ENCODE measurements at regions not wholly inside any gene's neighbourhood (a gene's known extent, or its start where the extent isn't known, plus 50 kb on each side); places are given as distances from the start of the nearest gene placed in this dataset.

DNA sequence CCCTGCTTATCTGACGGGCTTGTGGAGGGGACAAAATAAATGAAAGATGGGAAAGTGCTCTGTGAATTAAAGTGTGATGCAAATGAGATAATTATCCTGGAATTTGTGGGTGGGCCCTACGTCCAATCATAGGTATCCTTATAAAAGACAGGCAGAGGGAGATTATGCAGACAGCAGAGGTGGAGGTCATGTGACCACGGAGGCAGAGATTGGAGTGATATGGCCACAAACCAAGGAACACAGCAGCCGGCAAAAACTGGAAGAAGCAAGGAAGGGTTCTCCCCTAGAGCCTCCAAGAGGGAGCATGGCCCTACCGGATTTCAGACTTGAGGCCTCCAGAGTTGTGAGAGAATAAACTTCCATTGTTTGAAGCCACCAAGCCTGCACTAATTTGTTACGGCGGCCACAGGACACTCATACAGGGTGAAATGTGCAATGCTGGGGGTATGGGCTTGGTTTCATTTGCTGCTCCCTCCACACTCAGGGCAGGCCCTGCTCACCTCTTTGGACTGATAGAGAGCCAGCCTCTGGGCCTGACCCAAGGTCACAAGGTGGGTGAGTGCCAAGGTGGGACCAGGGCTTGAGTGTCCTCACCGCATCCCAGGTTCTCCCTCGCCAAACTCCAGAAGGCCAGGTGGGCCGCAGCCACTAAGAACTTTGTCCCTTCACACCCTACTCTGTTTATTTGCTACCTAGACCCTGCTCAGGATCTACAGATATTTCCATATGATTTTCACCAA lies 149.6 kb upstream of the TNRC6C start:
- no peak overlapping the region for H3K4me3 ChIP-seq (ENCODE audit: insufficient read depth, low read length, poor library complexity, severe bottlenecking)

DNA sequence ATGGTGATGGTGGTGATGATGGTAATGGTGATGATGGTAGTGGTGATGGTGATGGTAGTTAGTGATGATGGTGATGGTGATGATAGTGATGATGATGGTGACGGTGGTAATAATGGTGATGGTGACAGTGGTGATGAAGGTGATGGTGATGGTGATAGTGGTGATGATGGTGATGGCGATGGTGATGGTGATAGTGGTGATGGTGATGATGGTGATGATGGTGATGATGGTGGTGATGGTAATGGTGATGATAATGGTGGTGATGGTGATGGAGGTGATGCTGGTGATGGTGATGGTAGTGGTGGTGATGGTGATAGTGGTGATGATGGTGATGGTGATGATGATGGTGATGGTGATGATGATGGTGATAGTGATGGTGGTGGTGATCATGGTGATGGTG lies 148.7 kb upstream of the TNRC6C start:
- no peak for TF ChIP-seq EZH2phosphoT487 (conservative IDR thresholded peaks at IDR 0.05; ENCODE audit: low read length)
- TF ChIP-seq, protein P1, sequence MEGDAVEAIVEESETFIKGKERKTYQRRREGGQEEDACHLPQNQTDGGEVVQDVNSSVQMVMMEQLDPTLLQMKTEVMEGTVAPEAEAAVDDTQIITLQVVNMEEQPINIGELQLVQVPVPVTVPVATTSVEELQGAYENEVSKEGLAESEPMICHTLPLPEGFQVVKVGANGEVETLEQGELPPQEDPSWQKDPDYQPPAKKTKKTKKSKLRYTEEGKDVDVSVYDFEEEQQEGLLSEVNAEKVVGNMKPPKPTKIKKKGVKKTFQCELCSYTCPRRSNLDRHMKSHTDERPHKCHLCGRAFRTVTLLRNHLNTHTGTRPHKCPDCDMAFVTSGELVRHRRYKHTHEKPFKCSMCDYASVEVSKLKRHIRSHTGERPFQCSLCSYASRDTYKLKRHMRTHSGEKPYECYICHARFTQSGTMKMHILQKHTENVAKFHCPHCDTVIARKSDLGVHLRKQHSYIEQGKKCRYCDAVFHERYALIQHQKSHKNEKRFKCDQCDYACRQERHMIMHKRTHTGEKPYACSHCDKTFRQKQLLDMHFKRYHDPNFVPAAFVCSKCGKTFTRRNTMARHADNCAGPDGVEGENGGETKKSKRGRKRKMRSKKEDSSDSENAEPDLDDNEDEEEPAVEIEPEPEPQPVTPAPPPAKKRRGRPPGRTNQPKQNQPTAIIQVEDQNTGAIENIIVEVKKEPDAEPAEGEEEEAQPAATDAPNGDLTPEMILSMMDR (IDR thresholded peaks at IDR 0.05; ENCODE audit: insufficient read depth, low read length, poor library complexity, severe bottlenecking) = no peak
- H3F3A ChIP-seq (ENCODE audit: insufficient read depth) = no peaks in the 10 kb centered on the region
- H3K27me3 ChIP-seq (ENCODE audit: low read length) = no peaks in the 10 kb centered on the region
- no peaks in the 10 kb centered on the region for H4K20me1 ChIP-seq (ENCODE audit: low read depth, low read length)
- no peaks in the 10 kb centered on the region for H3K9me2 ChIP-seq (replicated peaks; ENCODE audit: insufficient read depth, low read length)
- no peaks in the 10 kb centered on the region for H3K9me3 ChIP-seq (ENCODE audit: insufficient read depth, low read length)
- no peaks in the 10 kb centered on the region for H3K79me2 ChIP-seq (ENCODE audit: insufficient read depth, low read length)
- H3K27ac ChIP-seq (ENCODE audit: low read depth, low read length) = no peak overlapping the region
- no peak overlapping the region for H3K4me2 ChIP-seq (ENCODE audit: low read depth, low read length, poor library complexity, severe bottlenecking)
- no peak overlapping the region for H2AFZ ChIP-seq (ENCODE audit: low read depth, low read length, severe bottlenecking)
- H3K4me3 ChIP-seq (ENCODE audit: insufficient read depth, low read length, poor library complexity, severe bottlenecking) = no peak overlapping the region
- no peak overlapping the region for H3K9ac ChIP-seq (ENCODE audit: low read length)
- no peaks in the 10 kb centered on the region for H3K36me3 ChIP-seq (ENCODE audit: low read length)

More for the DNA sequence above, 149.6 kb upstream of the TNRC6C start:
- Histone ChIP-seq H3K9me2 (replicated peaks; ENCODE audit: insufficient read depth, low read length) (no peaks in the 10 kb centered on the region), H3K36me3 (ENCODE audit: low read length) (no peaks in the 10 kb centered on the region), H3K9ac (ENCODE audit: low read length) (no peak overlapping the region), H3F3A (ENCODE audit: insufficient read depth) (no peaks in the 10 kb centered on the region), H2AFZ (ENCODE audit: low read depth, low read length, severe bottlenecking) (no peak overlapping the region), H3K4me2 (ENCODE audit: low read depth, low read length, poor library complexity, severe bottlenecking) (no peak overlapping the region), H3K9me3 (ENCODE audit: insufficient read depth, low read length) (no peaks in the 10 kb centered on the region), H3K79me2 (ENCODE audit: insufficient read depth, low read length) (no peaks in the 10 kb centered on the region), H3K27me3 (ENCODE audit: low read length) (no peaks in the 10 kb centered on the region), H4K20me1 (ENCODE audit: low read depth, low read length) (no peaks in the 10 kb centered on the region), H3K27ac (ENCODE audit: low read depth, low read length) (no peak overlapping the region)
- TF ChIP-seq, protein P1 (IDR thresholded peaks at IDR 0.05; ENCODE audit: insufficient read depth, low read length, poor library complexity, severe bottlenecking) = no peak
- no peak for TF ChIP-seq EZH2phosphoT487 (conservative IDR thresholded peaks at IDR 0.05; ENCODE audit: low read length)

DNA sequence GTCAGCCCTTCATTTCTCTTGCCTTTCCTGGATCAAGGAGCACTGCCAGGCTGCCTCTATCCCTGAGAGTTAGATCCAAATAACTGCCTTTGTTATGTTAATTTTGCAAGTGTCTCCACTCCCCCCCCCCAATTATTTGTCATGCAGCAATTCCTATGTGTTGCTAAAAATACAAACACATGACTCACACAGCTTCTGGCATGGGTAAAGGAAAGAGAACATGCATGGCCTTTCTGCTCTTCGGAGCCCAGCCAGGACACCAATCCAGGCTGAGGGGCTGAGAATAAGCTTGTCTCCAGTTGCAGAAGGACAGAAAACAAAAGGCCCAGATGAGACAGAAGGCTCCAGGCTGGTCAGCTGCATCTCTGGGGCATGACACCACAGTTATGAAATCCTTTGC lies 148.0 kb upstream of the TNRC6C start:
- Histone ChIP-seq H2AFZ (ENCODE audit: low read depth, low read length, severe bottlenecking) (no peak overlapping the region), H3K9me2 (replicated peaks; ENCODE audit: insufficient read depth, low read length) (no peaks in the 10 kb centered on the region), H3K9ac (ENCODE audit: low read length) (no peak overlapping the region), H4K20me1 (ENCODE audit: low read depth, low read length) (no peaks in the 10 kb centered on the region), H3K27ac (ENCODE audit: low read depth, low read length) (no peak overlapping the region), H3K9me3 (ENCODE audit: insufficient read depth, low read length) (no peaks in the 10 kb centered on the region), H3K4me3 (ENCODE audit: insufficient read depth, low read length, poor library complexity, severe bottlenecking) (no peak overlapping the region), H3K36me3 (ENCODE audit: low read length) (no peaks in the 10 kb centered on the region), H3F3A (ENCODE audit: insufficient read depth) (no peaks in the 10 kb centered on the region), H3K79me2 (ENCODE audit: insufficient read depth, low read length) (no peaks in the 10 kb centered on the region), H3K4me2 (ENCODE audit: low read depth, low read length, poor library complexity, severe bottlenecking) (no peak overlapping the region), H3K27me3 (ENCODE audit: low read length) (no peaks in the 10 kb centered on the region)
- TF ChIP-seq EZH2phosphoT487 (conservative IDR thresholded peaks at IDR 0.05; ENCODE audit: low read length) = no peak

DNA sequence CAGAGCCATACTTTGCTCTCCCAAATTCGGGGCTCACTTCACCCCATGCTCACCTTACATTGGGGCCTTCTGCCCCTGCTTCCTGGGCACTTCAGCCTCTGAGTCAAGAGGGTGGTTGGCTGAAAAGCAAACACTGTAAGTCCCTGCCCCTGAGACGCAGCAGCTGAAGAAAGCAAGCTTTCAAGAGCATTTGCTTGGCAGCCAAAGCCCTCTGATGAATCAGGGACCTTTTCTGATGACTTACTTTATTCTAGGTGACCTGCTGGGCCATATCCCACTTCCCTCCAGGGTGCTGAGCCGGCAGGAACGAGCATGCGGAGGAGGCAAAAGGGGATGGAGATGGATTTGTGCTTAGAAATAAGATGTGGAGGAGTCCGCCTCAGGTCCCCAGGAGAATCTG lies 147.0 kb upstream of the TNRC6C start:
- no peaks in the 10 kb centered on the region for H3K9me3 ChIP-seq (ENCODE audit: insufficient read depth, low read length)
- H3K4me3 ChIP-seq (ENCODE audit: insufficient read depth, low read length, poor library complexity, severe bottlenecking) = no peak overlapping the region
- H3F3A ChIP-seq (ENCODE audit: insufficient read depth) = no peaks in the 10 kb centered on the region
- H3K79me2 ChIP-seq (ENCODE audit: insufficient read depth, low read length) = no peaks in the 10 kb centered on the region
- no peaks in the 10 kb centered on the region for H3K27me3 ChIP-seq (ENCODE audit: low read length)
- H3K27ac ChIP-seq (ENCODE audit: low read depth, low read length) = no peak overlapping the region
- H3K36me3 ChIP-seq (ENCODE audit: low read length) = no peaks in the 10 kb centered on the region
- TF ChIP-seq EZH2phosphoT487 (conservative IDR thresholded peaks at IDR 0.05; ENCODE audit: low read length) = no peak
- TF ChIP-seq, protein P1 (IDR thresholded peaks at IDR 0.05; ENCODE audit: insufficient read depth, low read length, poor library complexity, severe bottlenecking) = no peak
- H3K9ac ChIP-seq (ENCODE audit: low read length) = no peak overlapping the region
- no peaks in the 10 kb centered on the region for H4K20me1 ChIP-seq (ENCODE audit: low read depth, low read length)
- H3K9me2 ChIP-seq (replicated peaks; ENCODE audit: insufficient read depth, low read length) = no peaks in the 10 kb centered on the region
- no peak overlapping the region for H2AFZ ChIP-seq (ENCODE audit: low read depth, low read length, severe bottlenecking)
- H3K4me2 ChIP-seq (ENCODE audit: low read depth, low read length, poor library complexity, severe bottlenecking) = no peak overlapping the region
